ENCODE measurements at regions not wholly inside any gene's neighbourhood (a gene's known extent, or its start where the extent isn't known, plus 50 kb on each side); places are given as distances from the start of the nearest gene placed in this dataset.

DNA sequence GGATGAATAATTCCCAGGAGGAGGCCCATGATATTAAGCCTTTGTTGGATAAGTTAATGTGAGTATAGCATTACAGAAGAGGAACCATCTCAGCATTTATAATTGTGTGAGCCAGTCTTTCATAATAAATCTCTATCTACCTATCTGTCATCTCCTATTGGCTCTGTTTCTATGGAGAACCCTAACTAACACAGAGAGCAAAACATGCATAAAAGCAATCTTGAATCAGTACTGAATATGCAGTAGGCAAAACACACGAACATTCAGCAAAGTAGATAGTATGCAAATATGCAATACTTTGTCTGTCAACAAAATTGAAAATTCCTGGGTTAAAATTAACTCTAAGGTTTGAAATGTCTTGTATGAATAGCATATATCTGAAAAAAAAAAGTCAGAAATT, 966.3 kb downstream of the DIAPH3 start:
- H3K36me3 ChIP-seq (ENCODE audit: control insufficient read depth in 2 of 2, insufficient read depth in 2 of 2, low read length in 1 of 2), result no peaks in the 10 kb centered on the region
- H3K4me3 ChIP-seq (ENCODE audit: low read length in 2 of 2), result no peak overlapping the region
- H3K27ac ChIP-seq (ENCODE audit: low read depth in 1 of 2, low read length in 1 of 2), result no peak overlapping the region
- H3K4me1 ChIP-seq (ENCODE audit: control insufficient read depth in 2 of 2, insufficient read depth in 2 of 2, low read length in 2 of 2), result no peaks in the 10 kb centered on the region
- no peaks in the 10 kb centered on the region for H3K9me3 ChIP-seq (ENCODE audit: control insufficient read depth in 2 of 2, insufficient read depth in 1 of 2, low read length in 1 of 2)
- DNase-seq (ENCODE audit: low read depth in 6 of 9, low spot score in 9 of 9), result no peak
- H3K27me3 ChIP-seq (ENCODE audit: control insufficient read depth in 2 of 2, insufficient read depth in 1 of 2, low read length in 1 of 2), result no peaks in the 10 kb centered on the region
- 92% methylated on average over 1 of the region's 1 CpG for WGBS

DNA sequence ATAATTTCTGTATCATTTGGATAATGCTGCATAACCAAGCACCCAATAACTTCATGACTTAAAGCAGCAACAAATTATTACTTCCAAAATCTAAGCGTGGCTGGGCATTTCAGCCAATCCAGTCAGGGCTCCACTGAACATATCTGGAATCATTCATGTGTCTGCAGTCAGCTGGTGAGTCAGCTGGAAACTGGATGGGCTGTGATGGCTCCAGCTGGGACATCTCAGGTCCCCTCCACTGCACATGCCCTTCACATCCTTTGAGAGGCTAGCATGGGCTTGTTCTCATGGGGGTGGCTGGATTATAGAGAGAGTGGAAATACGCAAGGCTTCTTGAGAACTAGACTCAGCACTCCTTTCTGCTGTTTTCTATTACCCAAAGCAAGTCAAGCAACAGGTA, 961.9 kb downstream of the DIAPH3 start:
- Histone ChIP-seq H3K27me3 (ENCODE audit: control insufficient read depth in 2 of 2, insufficient read depth in 1 of 2, low read length in 1 of 2) (no peaks in the 10 kb centered on the region), H3K36me3 (ENCODE audit: control insufficient read depth in 2 of 2, insufficient read depth in 2 of 2, low read length in 1 of 2) (no peaks in the 10 kb centered on the region), H3K4me1 (ENCODE audit: control insufficient read depth in 2 of 2, insufficient read depth in 2 of 2, low read length in 2 of 2) (no peaks in the 10 kb centered on the region), H3K4me3 (ENCODE audit: low read length in 2 of 2) (no peak overlapping the region), H3K9me3 (ENCODE audit: control insufficient read depth in 2 of 2, insufficient read depth in 1 of 2, low read length in 1 of 2) (no peaks in the 10 kb centered on the region), H3K27ac (ENCODE audit: low read depth in 1 of 2, low read length in 1 of 2) (no peak overlapping the region)
- DNase-seq (ENCODE audit: low read depth in 6 of 9, low spot score in 9 of 9), result no peak
- 91% methylated on average over 2 of the region's 2 CpGs for WGBS

DNA sequence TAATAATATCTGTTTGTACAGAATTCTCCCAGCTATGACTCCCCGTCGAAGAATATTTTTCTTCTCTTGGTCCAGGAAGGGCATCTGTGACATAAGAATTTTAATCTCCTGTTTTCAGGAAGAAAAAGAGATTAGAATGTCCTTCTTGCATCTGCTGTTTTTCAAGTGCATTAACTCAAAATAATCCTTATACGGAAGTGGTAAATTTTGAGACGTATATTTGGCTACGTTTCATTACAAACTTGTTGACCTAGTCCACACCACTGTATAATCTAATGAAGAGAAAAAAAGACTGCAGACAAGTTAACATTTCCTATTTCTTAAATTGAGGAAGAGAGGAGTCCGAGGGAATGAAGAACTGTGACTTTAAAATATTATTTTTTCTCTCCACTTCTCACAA, 959.9 kb downstream of the DIAPH3 start:
- Histone ChIP-seq H3K27ac (ENCODE audit: low read depth in 1 of 2, low read length in 1 of 2) (no peak overlapping the region), H3K4me1 (ENCODE audit: control insufficient read depth in 2 of 2, insufficient read depth in 2 of 2, low read length in 2 of 2) (no peaks in the 10 kb centered on the region), H3K4me3 (ENCODE audit: low read length in 2 of 2) (no peak overlapping the region), H3K36me3 (ENCODE audit: control insufficient read depth in 2 of 2, insufficient read depth in 2 of 2, low read length in 1 of 2) (no peaks in the 10 kb centered on the region), H3K27me3 (ENCODE audit: control insufficient read depth in 2 of 2, insufficient read depth in 1 of 2, low read length in 1 of 2) (no peaks in the 10 kb centered on the region), H3K9me3 (ENCODE audit: control insufficient read depth in 2 of 2, insufficient read depth in 1 of 2, low read length in 1 of 2) (no peaks in the 10 kb centered on the region)
- DNase-seq (ENCODE audit: low read depth in 6 of 9, low spot score in 9 of 9), result no peak
- 70% methylated on average over 6 of the region's 6 CpGs for WGBS

DNA sequence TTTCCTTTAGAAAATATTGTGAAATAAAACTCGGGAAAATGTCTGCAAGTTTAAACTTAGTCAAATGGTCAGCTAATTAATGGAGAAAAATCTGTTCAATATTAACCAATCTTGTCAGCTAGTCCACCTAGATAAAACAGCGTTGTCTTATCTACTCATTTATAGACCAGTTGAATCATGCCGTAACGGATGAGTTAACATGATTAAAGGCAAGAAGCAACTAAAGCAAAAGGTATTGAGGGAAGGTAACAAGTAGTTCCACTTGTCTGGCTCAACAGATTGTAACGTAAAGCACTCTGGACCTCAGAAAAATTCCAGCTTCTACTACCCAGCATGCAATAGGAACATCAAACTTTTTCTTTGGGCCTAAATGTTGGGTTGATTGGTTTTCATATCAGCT, 958.2 kb downstream of the DIAPH3 start:
- H3K4me3 ChIP-seq (ENCODE audit: low read length in 2 of 2), result no peak overlapping the region
- no peak for DNase-seq (ENCODE audit: low read depth in 6 of 9, low spot score in 9 of 9)
- H3K27me3 ChIP-seq (ENCODE audit: control insufficient read depth in 2 of 2, insufficient read depth in 1 of 2, low read length in 1 of 2), result no peaks in the 10 kb centered on the region
- no peak overlapping the region for H3K27ac ChIP-seq (ENCODE audit: low read depth in 1 of 2, low read length in 1 of 2)
- no peaks in the 10 kb centered on the region for H3K9me3 ChIP-seq (ENCODE audit: control insufficient read depth in 2 of 2, insufficient read depth in 1 of 2, low read length in 1 of 2)
- H3K4me1 ChIP-seq (ENCODE audit: control insufficient read depth in 2 of 2, insufficient read depth in 2 of 2, low read length in 2 of 2), result no peaks in the 10 kb centered on the region
- H3K36me3 ChIP-seq (ENCODE audit: control insufficient read depth in 2 of 2, insufficient read depth in 2 of 2, low read length in 1 of 2), result no peaks in the 10 kb centered on the region
- 92% methylated on average over 5 of the region's 5 CpGs for WGBS

DNA sequence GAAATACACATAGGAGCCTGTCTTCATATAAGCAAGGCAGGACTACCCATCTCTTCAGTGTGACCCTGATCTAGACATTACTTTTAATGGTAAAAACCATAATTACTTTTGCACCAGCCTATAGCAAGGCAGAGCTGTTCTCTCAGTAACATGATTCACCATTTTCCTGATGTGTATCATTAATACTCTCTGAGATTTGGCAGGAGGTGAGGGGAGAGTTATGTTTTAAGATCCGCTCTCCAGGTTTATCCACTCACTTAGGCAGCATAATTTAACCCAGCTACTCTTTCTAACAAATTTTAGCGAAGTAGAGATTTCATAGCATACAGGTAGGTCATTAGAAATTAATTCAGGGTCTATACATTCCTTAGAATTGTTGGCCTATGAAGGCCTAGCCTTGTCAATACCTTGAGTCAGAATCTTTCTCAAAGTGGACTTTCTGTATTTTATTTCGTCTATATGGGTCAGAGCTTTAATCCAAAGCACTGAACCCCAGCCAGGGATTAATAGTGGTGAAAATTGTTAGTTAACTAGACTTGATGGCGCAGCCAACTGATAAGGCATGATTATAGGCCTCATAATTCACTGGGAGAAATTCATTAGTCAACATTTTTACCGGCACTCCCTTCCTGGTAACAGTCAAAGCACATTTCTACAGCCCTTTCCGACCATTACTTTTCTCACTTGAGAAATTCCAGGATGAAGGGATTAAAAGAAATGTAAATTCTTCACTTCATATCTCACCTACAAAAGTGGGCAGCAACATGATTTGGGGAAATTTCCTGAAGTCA, 955.1 kb downstream of the DIAPH3 start:
- H3K36me3 ChIP-seq (ENCODE audit: control insufficient read depth in 2 of 2, insufficient read depth in 2 of 2, low read length in 1 of 2), result no peaks in the 10 kb centered on the region
- no peak overlapping the region for H3K27ac ChIP-seq (ENCODE audit: low read depth in 1 of 2, low read length in 1 of 2)
- H3K4me3 ChIP-seq (ENCODE audit: low read length in 2 of 2), result no peak overlapping the region
- H3K9me3 ChIP-seq (ENCODE audit: control insufficient read depth in 2 of 2, insufficient read depth in 1 of 2, low read length in 1 of 2), result no peaks in the 10 kb centered on the region
- 90% methylated on average over 6 of the region's 6 CpGs for WGBS
- no peak for DNase-seq (ENCODE audit: low read depth in 6 of 9, low spot score in 9 of 9)
- no peaks in the 10 kb centered on the region for H3K27me3 ChIP-seq (ENCODE audit: control insufficient read depth in 2 of 2, insufficient read depth in 1 of 2, low read length in 1 of 2)
- no peaks in the 10 kb centered on the region for H3K4me1 ChIP-seq (ENCODE audit: control insufficient read depth in 2 of 2, insufficient read depth in 2 of 2, low read length in 2 of 2)

DNA sequence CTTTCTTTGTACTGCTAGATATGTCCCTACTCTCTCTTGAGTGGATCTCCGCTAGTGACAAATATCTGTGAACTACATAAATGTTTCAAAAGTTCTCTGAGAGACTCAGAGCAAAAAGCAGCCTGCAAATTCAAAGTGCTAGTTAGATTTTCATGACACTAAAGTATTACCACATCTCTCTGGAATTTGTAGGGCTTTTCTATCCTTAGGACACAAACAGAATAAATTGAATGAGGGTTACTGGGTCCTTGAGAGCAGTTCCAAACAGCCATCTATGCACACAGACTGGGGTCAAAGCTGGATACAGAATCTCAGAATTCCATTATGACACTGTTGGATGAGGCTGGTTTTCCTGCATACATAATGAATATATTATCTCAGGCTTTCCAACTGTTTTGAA, 953.2 kb downstream of the DIAPH3 start:
- H3K36me3 ChIP-seq (ENCODE audit: control insufficient read depth in 2 of 2, insufficient read depth in 2 of 2, low read length in 1 of 2), result no peaks in the 10 kb centered on the region
- no peak overlapping the region for H3K4me3 ChIP-seq (ENCODE audit: low read length in 2 of 2)
- no peaks in the 10 kb centered on the region for H3K4me1 ChIP-seq (ENCODE audit: control insufficient read depth in 2 of 2, insufficient read depth in 2 of 2, low read length in 2 of 2)
- H3K9me3 ChIP-seq (ENCODE audit: control insufficient read depth in 2 of 2, insufficient read depth in 1 of 2, low read length in 1 of 2), result no peaks in the 10 kb centered on the region
- 93% methylated on average over 1 of the region's 1 CpG for WGBS
- no peaks in the 10 kb centered on the region for H3K27me3 ChIP-seq (ENCODE audit: control insufficient read depth in 2 of 2, insufficient read depth in 1 of 2, low read length in 1 of 2)
- DNase-seq (ENCODE audit: low read depth in 6 of 9, low spot score in 9 of 9), result no peak
- no peak overlapping the region for H3K27ac ChIP-seq (ENCODE audit: low read depth in 1 of 2, low read length in 1 of 2)

DNA sequence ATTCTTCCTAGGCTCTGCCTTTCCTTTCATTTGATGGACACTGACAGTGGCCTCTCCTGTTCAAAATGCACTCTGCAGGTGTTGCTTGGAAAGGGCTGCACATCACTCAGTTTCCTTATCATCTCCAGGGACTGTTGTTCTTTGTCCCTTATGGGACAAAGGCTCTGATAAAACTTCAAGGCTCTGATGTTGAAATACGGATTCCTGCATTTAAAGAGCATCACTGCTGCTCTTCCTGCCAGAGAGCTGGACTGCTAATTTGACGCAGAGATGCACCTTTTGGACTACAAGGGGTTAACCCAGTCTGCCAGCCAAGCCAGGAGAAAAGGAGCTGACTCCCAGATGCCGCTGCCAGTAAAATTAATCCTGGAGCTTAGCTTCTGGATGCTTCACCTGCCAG, 952.1 kb downstream of the DIAPH3 start:
- Histone ChIP-seq H3K27ac (ENCODE audit: low read depth in 1 of 2, low read length in 1 of 2) (no peak overlapping the region), H3K36me3 (ENCODE audit: control insufficient read depth in 2 of 2, insufficient read depth in 2 of 2, low read length in 1 of 2) (no peaks in the 10 kb centered on the region), H3K9me3 (ENCODE audit: control insufficient read depth in 2 of 2, insufficient read depth in 1 of 2, low read length in 1 of 2) (no peaks in the 10 kb centered on the region), H3K27me3 (ENCODE audit: control insufficient read depth in 2 of 2, insufficient read depth in 1 of 2, low read length in 1 of 2) (no peaks in the 10 kb centered on the region), H3K4me3 (ENCODE audit: low read length in 2 of 2) (no peak overlapping the region), H3K4me1 (ENCODE audit: control insufficient read depth in 2 of 2, insufficient read depth in 2 of 2, low read length in 2 of 2) (no peaks in the 10 kb centered on the region)
- 87% methylated on average over 3 of the region's 3 CpGs for WGBS
- DNase-seq (ENCODE audit: low read depth in 6 of 9, low spot score in 9 of 9), result no peak

DNA sequence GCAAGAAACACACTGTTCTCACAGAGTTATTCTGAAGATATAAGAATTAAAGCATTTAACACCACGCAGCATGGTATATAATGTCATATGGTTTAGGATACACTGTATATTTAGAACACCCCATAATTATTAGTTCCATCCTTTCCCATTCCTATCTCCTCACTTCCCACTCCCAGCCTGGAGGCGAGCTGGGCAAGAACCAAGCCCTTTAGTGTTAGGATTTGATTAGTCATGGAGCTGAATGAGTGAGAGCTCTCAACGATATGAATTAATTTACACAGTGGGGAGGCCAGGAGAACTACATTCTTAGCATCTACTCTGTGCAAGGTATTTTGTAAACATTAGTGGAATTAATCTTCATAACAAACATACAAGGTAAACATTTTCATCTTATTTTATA, 934.3 kb downstream of the DIAPH3 start:
- DNase-seq (ENCODE audit: low read depth in 6 of 9, low spot score in 9 of 9), result no peak
- WGBS, result 92% methylated on average over 3 of the region's 3 CpGs

DNA sequence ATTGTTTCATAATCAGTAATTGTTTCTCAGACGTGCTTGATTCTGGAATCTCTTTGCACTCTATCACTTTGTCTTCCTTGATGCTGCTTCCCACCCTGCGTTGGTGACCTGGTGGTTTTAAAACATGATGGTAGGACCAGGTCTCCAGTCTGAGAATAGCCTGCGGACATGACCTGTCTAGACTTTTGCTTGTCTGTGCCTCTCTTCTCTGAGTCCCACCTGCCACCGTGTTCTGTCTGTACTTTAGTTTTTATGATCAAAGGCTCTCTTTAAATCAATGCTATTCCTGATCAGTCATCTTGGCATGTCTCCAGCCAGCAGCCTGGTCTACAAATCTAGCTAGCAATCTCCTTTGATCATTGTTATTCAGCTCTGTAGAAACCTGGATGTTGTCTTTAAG, 933.9 kb downstream of the DIAPH3 start:
- no peaks in the 10 kb centered on the region for H3K9me3 ChIP-seq (ENCODE audit: control insufficient read depth in 2 of 2, insufficient read depth in 1 of 2, low read length in 1 of 2)
- H3K27me3 ChIP-seq (ENCODE audit: control insufficient read depth in 2 of 2, insufficient read depth in 1 of 2, low read length in 1 of 2), result no peaks in the 10 kb centered on the region
- no peaks in the 10 kb centered on the region for H3K36me3 ChIP-seq (ENCODE audit: control insufficient read depth in 2 of 2, insufficient read depth in 2 of 2, low read length in 1 of 2)
- H3K27ac ChIP-seq (ENCODE audit: low read depth in 1 of 2, low read length in 1 of 2), result no peak overlapping the region
- no peak for DNase-seq (ENCODE audit: low read depth in 6 of 9, low spot score in 9 of 9)
- no peak overlapping the region for H3K4me3 ChIP-seq (ENCODE audit: low read length in 2 of 2)
- 89% methylated on average over 4 of the region's 4 CpGs for WGBS
- no peaks in the 10 kb centered on the region for H3K4me1 ChIP-seq (ENCODE audit: control insufficient read depth in 2 of 2, insufficient read depth in 2 of 2, low read length in 2 of 2)

More for the DNA sequence above, 934.3 kb downstream of the DIAPH3 start:
- Histone ChIP-seq H3K4me3 (ENCODE audit: low read length in 2 of 2) (no peak overlapping the region), H3K27me3 (ENCODE audit: control insufficient read depth in 2 of 2, insufficient read depth in 1 of 2, low read length in 1 of 2) (no peaks in the 10 kb centered on the region), H3K27ac (ENCODE audit: low read depth in 1 of 2, low read length in 1 of 2) (no peak overlapping the region), H3K9me3 (ENCODE audit: control insufficient read depth in 2 of 2, insufficient read depth in 1 of 2, low read length in 1 of 2) (no peaks in the 10 kb centered on the region), H3K36me3 (ENCODE audit: control insufficient read depth in 2 of 2, insufficient read depth in 2 of 2, low read length in 1 of 2) (no peaks in the 10 kb centered on the region), H3K4me1 (ENCODE audit: control insufficient read depth in 2 of 2, insufficient read depth in 2 of 2, low read length in 2 of 2) (no peaks in the 10 kb centered on the region)

Measured in thymus (tissue), 11 donors.